Medulla oblongata (tissue), 1 donor: ENCODE measurements at regions not wholly inside any gene's neighbourhood (a gene's known extent, or its start where the extent isn't known, plus 50 kb on each side); places are given as distances from the start of the nearest gene placed in this dataset.
A peak's percentile ranks its signal among the peaks of the same experiment; 100 is the strongest.
"Not testable (repeated sequence)": the region's sequence is repeated elsewhere in the genome, so short reads cannot be mapped to it uniquely, and the experiment has no call there.

Experiments
- DNase-seq: peaks from one replicate; pipeline ENCODE4 v3.0.0-alpha.2; 2015; ENCODE audit errors: extremely low spot score

DNA sequence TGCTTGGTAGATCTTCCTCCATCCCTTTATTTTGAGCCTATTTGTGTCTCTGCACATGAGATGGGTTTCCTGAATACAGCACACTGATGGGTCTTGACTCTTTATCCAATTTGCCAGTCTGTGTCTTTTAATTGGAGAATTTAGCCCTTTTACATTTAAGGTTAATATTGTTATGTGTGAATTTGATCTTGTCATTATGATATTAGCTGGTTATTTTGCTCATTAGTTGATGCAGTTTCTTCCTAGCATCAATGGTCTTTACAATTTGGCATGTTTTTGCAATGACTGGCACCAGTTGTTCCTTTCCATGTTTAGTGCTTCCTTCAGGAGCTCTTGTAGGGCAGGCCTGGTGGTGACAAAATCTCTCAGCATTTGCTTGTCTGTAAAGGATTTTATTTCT lies 72.4 kb downstream of the HNRNPD start:
- not testable (repeated sequence) for DNase-seq

- no peak for DNase-seq
Measured at GRCh38 chr4:82293304-82293703, 80.5 kb downstream of the HNRNPD start.

DNA sequence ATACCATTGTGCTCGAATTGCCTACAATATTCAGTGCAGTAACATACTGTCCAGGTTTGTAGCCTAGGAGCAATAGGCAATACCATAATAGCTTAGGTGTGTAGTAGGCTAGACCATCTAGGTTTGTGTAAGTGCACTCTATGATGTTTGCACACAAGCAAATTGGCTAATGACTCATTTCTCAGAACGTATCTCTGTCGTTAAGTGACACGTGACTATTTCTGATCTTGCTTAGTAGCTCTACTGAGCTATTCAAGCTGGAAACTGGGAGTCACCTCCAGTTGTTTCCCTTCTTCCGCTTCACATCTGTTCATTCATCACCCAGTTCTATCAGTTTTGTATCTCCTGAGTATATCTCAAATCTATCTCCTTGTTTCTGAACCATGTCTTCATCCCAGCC lies 86.1 kb downstream of the HNRNPD start:
- no peak for DNase-seq

DNA sequence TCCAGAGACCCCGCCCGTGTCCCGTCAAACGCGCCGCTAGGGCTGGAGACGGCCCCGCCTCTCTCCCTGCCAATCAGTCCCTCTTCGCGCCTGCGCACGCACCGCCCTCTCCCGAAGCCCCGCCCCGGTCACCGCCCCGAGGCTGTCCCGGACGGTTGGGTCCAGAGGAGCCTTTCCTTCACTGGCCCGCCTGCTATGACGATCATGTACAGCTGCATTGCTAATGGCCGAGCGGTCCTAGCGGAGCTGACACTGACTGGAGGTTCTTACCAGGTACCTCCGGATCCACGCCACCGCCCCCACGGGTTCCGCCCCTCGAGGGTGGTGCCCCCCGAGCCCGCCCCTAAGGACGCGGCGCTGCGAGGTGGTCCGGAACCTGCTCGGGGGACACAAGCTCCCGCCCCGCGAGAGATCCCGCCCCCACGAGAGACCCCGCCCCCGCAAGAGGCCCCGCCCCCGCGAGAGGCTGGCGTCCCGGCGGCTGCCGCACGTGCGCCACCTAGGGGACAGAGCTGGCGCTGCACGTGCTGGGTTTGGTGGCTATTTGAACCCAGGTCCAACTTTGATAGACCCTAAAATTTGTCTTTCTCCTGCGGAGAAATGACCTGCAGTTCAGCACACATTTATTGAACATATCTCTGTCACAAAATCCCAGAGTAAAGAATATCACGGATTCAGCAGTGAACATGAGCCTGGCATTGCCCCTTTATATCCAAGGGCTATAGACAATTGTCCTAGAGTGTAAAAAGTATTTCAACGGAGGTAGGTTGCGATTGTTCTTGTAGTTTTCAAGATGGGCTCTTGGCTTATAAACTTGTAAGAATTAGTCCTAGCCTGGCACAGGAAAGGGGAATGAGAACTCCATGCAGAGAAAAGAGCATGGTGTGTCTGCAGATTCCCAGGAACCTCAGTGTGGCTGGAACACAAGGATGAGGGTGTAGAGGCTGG lies 88.7 kb downstream of the HNRNPD start:
- DNase-seq = peak; percentile 99

DNA sequence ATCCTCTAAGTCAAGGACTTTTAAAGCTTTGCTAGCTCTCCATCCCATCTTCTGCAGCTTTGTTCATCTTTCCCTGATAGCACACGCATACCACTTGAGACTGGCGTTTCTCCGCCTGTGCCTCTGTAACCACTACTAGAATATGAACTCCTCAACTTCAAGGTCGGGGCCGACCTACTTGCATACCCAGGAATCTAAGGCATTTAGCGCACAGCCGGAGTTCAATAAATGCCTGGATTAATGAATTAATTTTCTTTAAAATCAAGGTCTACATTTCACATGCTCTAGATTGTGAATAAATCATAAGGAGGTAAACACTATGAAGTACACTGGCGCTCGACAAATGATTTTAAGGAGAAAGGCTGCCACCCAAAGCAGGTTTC lies 89.3 kb downstream of the HNRNPD start:
- DNase-seq = no peak

- no peak for DNase-seq
Measured at GRCh38 chr4:82282875-82283274, 90.9 kb downstream of the HNRNPD start.

DNA sequence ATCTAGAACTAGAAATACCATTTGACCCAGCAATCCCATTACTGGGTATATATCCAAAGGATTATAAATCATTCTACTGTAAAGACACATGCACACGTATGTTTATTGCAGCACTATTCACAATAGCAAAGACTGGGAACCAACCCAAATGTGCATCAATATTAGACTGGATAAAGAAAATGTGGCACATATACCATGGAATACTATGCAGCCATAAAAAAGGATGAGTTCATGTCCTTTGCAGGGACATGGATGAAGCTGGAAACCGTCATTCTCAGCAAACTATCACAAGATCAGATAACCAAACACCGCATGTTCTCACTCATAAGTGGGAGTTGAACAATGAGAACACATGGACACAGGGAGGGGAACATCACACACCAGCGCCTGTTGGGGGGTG lies 94.2 kb downstream of the HNRNPD start:
- DNase-seq = not testable (repeated sequence)

GRCh38 chr4:82276332-82276640 lies 97.5 kb downstream of the HNRNPD start:
- DNase-seq = no peak

DNA sequence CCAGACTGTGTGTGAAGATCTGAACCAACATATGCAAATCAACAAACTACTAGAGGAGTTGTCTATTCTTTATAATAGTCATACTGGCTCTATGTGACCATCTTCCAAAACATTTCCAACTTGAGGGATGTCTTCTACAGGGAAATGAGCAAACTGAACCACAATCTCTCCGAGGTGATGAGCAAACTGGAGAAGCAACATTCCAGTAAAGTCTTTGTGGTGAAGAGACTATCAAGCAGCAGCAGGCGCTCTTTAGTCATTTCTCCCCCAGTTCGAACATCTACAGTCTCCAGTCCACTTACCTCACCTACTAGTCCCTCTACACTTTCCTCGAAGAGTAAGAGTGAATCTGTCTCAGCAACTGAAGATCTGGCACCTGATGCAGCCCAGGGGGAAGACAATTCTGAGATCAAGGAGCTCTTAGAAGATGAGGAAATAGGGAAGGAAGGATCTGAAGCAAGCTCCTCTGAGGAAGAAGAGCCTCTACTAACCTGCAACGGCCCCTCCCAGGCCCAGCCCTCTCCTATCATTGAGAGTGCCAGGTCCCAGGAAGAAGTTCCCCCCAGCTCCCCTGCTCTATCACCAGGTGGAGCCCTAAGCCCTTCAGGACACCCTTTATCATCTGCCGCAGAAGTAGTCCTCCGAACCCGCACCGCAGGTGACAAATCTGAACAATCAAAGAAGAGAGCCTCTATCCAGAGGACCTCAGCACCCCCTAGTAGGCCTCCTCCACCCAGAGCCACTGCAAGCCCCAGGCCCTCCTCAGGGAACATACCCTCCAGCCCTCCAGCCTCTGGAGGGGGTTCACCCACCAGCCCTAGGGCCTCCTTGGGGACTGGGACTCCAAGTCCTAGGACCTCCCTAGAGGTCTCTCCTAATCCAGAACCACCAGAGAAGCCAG lies 98.1 kb downstream of the HNRNPD start:
- no peak for DNase-seq

- not testable (repeated sequence) for DNase-seq
Measured at GRCh38 chr4:82274700-82275099, 99.1 kb downstream of the HNRNPD start.

DNA sequence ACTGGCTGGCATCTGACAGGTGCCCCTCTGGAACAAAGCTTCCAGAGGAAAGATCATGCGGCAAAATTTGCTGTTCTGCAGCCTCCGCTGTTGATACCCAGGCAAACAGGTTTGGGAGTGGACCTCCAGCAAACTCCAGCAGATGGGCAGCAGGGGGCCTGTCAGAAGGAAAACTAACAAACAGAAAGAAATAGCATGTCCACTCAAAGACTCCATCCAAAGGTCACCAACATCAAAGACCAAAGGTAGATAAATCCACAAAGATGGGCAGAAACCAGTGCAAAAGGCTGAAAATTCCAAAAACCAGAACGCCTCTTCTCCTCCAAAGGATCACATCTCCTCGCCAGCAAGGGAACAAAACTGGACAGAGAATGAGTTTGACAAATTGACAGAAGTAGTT lies 101.3 kb downstream of the HNRNPD start:
- not testable (repeated sequence) for DNase-seq

- DNase-seq = not testable (repeated sequence)
Measured at GRCh38 chr4:82271915-82272480, 101.8 kb downstream of the HNRNPD start.

DNA sequence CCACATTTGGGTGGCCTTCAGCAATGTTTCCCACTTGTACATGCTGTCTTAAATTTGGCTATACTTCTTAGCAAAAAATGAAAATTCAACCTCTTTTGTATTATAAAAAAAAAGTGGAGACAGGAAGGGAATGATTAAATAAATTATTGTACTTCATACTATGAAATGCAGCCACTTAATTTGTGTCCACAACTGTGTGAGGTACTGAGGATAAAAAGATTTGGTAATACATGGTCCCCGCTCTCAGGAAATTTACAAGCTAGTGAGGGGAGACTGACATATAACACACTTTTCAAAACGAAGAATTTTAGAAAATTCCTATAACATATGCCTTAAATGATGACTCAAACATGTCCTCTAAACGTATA lies 105.0 kb downstream of the HNRNPD start:
- DNase-seq = no peak

GRCh38 chr4:82268050-82268825 lies 105.6 kb downstream of the HNRNPD start:
- peak; percentile 93 for DNase-seq

DNA sequence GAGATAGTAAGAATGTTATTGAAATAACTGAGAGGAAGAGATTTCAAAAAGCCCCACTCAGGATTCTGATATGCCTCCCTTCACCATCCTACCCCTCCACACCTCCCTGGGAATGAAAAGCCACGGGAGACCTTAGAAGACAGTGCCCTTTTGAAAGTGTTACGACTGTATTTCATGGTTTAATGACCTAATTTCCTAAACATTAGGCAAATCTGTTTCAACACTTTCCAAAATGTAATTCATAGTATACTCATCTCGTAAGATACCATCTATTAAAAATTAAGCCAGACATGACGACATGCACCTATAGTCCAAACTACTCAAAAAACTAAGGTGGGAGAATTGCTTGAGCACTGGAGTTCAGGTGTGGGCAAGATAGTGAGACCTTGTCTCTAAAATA lies 106.3 kb downstream of the HNRNPD start:
- no peak for DNase-seq

GRCh38 chr4:82266345-82266744 lies 107.4 kb downstream of the HNRNPD start:
- no peak for DNase-seq

DNA sequence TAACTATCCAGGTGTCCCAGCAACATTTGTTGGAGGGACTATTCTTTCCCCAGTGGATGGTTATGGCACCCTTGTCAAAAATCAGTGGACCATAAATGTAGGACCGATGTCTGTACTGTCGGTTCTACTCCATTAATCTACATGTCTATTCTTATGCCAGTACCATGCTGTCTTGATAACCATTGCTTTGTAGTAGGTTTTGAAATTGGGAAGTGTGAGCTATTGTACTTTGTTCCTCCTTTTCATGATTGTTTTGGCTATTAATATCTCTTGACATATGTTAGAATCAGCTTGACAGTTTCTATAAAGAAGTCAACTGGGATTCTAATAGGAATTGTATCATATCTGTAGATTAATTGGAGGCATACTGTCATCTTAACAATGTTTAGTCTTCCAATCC lies 112.7 kb downstream of the HNRNPD start:
- DNase-seq = no peak

GRCh38 chr4:82260632-82261031 lies 113.2 kb downstream of the HNRNPD start:
- DNase-seq = no peak

DNA sequence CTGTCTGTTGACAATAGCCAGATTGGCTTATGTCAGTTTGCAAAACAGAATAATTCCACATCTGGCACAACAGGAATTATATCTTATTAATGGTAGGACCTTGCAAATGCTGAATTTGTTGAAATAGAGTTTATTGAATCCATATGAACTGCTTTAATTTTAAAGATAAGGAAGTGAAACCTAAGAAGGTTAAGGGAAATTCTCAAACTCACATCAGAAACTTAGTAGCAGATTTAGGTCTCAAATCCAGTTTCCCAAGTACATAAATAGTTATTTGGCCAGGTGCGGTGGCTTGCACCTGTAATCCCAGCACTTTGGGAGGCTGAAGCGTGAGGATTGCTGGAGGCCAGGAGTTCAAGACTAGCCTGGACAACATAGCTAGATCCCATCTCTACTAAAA lies 117.1 kb downstream of the HNRNPD start:
- no peak for DNase-seq

DNA sequence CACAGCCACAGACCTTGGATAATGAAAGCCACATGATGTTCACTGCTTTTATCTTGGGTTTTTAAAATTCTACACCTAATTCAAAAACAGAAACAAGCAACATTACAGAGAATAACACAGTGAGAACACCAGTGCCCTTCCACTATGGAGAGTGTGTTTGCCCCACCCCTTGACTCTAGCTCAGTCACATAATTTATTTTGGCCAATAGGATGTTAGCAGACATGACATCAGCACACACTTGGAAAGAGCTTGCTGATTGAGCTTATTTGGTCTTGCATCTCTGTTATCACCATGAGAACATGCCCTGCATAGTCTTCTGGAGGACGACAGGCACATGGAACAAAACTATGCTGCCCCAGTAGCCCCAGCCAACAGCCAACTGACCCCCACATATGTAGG lies 118.1 kb downstream of the HNRNPD start:
- DNase-seq = no peak

GRCh38 chr4:82248903-82249632 lies 124.7 kb downstream of the HNRNPD start:
- no peak for DNase-seq
